Heart left ventricle (tissue), 16 donors: ENCODE measurements at regions not wholly inside any gene's neighbourhood (a gene's known extent, or its start where the extent isn't known, plus 50 kb on each side); places are given as distances from the start of the nearest gene placed in this dataset.

Experiments
- ATAC-seq, 4 donors: fragments of 200-7000 bp; cut with Tn5 transposase; one replicate each; pipeline ENCODE4 v1.9.1; 2020 to 2022; ENCODE audit warnings: moderate library complexity in 4 of 4, mild to moderate bottlenecking in 3 of 4, moderate number of reproducible peaks in 1 of 4
- DNase-seq, 5 donors: peaks; one replicate each; pipeline ENCODE4 v3.0.0-alpha.2; 2020
- H3K27ac ChIP-seq, 12 donors: fragments of 200-600 bp; sonication (generic) in 4 of 12; one replicate each; pipeline versions ENCODE4 v1.5.0 to v1.8.0; 2016 to 2022; ENCODE audit warnings: mild to moderate bottlenecking in 2 of 12
- H3K27me3 ChIP-seq, 9 donors: fragments of 200-600 bp; sonication (generic) in 2 of 9; one replicate each; pipeline versions ENCODE4 v1.5.1 to v1.8.0; 2016 to 2022; ENCODE audit warnings: mild to moderate bottlenecking in 3 of 9
- H3K36me3 ChIP-seq, 9 donors: fragments of 200-600 bp; sonication (generic) in 2 of 9; one replicate each; pipeline versions ENCODE4 v1.5.0 to v1.8.0; 2018 to 2022; ENCODE audit warnings: mild to moderate bottlenecking in 2 of 9
- H3K4me1 ChIP-seq, 12 donors: fragments of 200-600 bp; sonication (generic) in 4 of 12; one replicate each; pipeline versions ENCODE4 v1.5.0 to v1.8.0; 2016 to 2022; ENCODE audit warnings: mild to moderate bottlenecking in 3 of 12
- H3K4me3 ChIP-seq, 12 donors: fragments of 200-600 bp; sonication (generic) in 4 of 12; one replicate each; pipeline versions ENCODE4 v1.5.0 to v1.8.0; 2017 to 2022; ENCODE audit warnings: mild to moderate bottlenecking in 9 of 12, moderate library complexity in 4 of 12
- H3K9me3 ChIP-seq, 12 donors: fragments of 200-600 bp; sonication (generic) in 4 of 12; one replicate each; pipeline versions ENCODE4 v1.5.0 to v1.8.0; 2016 to 2022; ENCODE audit warnings: mild to moderate bottlenecking in 1 of 12
- POLR2A ChIP-seq, 2 donors: fragments of 450-650 bp; IDR thresholded peaks; one replicate each; pipeline ENCODE4 v1.6.1; 2017; ENCODE audit warnings: antibody characterized with exemption in 2 of 2, mild to moderate bottlenecking in 2 of 2, moderate library complexity in 2 of 2
- WGBS, 4 donors: extraction: QIAGEN DNeasy Blood & Tissue Kit in 2 of 4; methylation state at CpG; one replicate each; pipeline versions ENCODE4 v1.1.5 to v1.1.7; 2013 to 2018; 5-methylcytosine and 5-hydroxymethylcytosine counted together
- intact Hi-C, 10 donors: fragments of 100-400 bp; cut with DNase I; formaldehyde crosslinking; loops; one replicate each; pipeline versions ENCODE4 v1.11.1 to v1.14.2; 2022
- TF ChIP-seq, protein P1 (sequence below), 12 donors: fragments of 200-600 bp; sonication (generic) in 4 of 12; IDR thresholded peaks; one replicate each; pipeline versions ENCODE4 v1.5.0 to v1.8.0; 2018 to 2022; ENCODE audit warnings: antibody characterized with exemption in 12 of 12, mild to moderate bottlenecking in 5 of 12
- donor health status: ischemic (EF 13 %, LVEDD 7.1; RV severe dilation, severe dysfunction).
- donor health status: healthy with polysubstance abuse.
- donor health status: DM: no; HTN: yes; CAD: no.
- donor health status: DM: no; HTN: no; CAD: no.
- donor health status: ischemic (EF 25% LVEDD 6.9; RV normal size, moderate dysfunction).
- donor health status: ischemic (EF 25% LVEDD 5.7; RV mildly dilated, moderate dysfunction).
- donor health status: healthy.
- donor health status: DM: yes; HTN: yes; CAD: no.
- donor health status: ischemic (EF 35%, LVEDD 5.7; RV mildly dilated, moderate dysfunction).
- donor health status: nonischemic (EF 11% LVEDD 7.7; RV severe dilation, severe dysfunction).
- donor health status: DM: yes; HTN: yes; CAD: no.
- donor health status: PGD.
- donor health status: ischemic (EF 29% LVEDD 5.4; RV normal size, mild dysfunction).
- donor health status: nonischemic (EF 23%, LVEDD 6.1; RV moderate dilation, normal function).

- Histone ChIP-seq H3K4me1 (no peaks in the 10 kb centered on the region), H3K4me3 (no peak overlapping the region), H3K36me3 (no peaks in the 10 kb centered on the region), H3K27me3 (no peaks in the 10 kb centered on the region), H3K27ac (no peak overlapping the region), H3K9me3 (peaks cover 0 to 9% (median 0%) of the 10 kb centered on the region in 12 donors)
- intact Hi-C loops = no loop called here
- WGBS, 4 donors = 67 to 80% (median 77%) methylated on average over 1 of the region's 1 CpG
- no peak for DNase-seq
- TF ChIP-seq, protein P1, sequence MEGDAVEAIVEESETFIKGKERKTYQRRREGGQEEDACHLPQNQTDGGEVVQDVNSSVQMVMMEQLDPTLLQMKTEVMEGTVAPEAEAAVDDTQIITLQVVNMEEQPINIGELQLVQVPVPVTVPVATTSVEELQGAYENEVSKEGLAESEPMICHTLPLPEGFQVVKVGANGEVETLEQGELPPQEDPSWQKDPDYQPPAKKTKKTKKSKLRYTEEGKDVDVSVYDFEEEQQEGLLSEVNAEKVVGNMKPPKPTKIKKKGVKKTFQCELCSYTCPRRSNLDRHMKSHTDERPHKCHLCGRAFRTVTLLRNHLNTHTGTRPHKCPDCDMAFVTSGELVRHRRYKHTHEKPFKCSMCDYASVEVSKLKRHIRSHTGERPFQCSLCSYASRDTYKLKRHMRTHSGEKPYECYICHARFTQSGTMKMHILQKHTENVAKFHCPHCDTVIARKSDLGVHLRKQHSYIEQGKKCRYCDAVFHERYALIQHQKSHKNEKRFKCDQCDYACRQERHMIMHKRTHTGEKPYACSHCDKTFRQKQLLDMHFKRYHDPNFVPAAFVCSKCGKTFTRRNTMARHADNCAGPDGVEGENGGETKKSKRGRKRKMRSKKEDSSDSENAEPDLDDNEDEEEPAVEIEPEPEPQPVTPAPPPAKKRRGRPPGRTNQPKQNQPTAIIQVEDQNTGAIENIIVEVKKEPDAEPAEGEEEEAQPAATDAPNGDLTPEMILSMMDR (IDR thresholded peaks at IDR 0.05) = no peak
- no peak for TF ChIP-seq POLR2A (IDR thresholded peaks at IDR 0.05)
- ATAC-seq = no peak
These were observed 854.4 kb downstream of the SQOR start for GRCh38 chr15:46489276-46489675.

DNA sequence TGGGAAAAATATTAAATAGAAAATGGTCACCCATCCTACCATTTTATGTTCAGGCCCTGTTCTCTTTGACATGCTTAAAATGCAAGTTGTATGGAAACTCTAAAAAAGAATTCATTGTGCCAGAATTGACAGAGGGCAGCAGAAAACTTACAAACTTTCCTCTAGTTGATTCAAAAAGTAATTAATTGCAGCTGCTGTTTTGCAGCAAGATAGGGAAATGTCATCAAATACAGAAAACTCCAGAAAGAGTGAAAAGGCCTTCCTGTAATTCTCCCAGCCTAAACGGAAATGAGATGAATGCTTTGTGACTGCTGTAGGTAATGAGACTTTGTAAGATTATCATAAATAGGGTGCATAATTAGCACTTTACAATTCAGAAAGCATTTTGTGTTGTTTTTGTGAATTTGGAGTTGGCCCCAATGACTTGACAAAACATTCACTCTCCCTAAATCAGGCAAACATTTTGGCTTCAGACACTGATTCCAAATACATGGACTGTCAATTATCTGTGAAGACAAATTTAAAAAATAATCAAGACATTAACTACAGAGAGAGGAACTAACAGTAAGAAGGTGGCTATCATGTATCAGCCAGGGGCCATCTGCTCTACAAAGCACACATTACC, 861.8 kb downstream of the SQOR start:
- H3K36me3 ChIP-seq = no peaks in the 10 kb centered on the region

DNA sequence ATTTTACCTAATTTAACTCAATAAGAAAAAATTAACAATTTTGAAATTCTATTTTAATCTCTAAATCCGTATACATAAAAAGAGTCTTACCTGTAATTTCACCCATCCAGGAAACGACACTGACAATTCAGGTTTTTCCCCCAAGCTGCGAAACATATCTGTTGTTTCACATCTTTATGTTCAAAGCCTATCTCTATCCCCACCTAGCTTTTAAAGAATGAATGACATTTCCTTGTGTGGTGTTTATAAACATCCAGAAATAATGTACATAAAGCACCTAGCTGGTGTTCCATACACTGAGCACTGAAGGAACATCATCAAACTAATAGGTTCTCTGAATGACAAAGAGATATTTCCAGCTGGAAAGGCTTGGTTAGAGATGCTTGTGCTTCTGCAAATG, 867.8 kb downstream of the SQOR start:
- Histone ChIP-seq H3K36me3 (no peaks in the 10 kb centered on the region), H3K4me3 (no peak overlapping the region), H3K9me3 (no peaks in the 10 kb centered on the region), H3K27me3 (no peaks in the 10 kb centered on the region), H3K4me1 (no peaks in the 10 kb centered on the region), H3K27ac (no peak overlapping the region)
- no peak for ATAC-seq
- DNase-seq = no peak
- 61 to 67% (median 67%) methylated on average over 3 of the region's 3 CpGs for WGBS, 4 donors
- intact Hi-C loops = loop anchor here in 3 of 10 donors (5.0 to 10.0 kb wide), 2 partner anchors 188 to 190 kb away; no protein-coding TSS in a partner anchor
- no peak for TF ChIP-seq POLR2A (IDR thresholded peaks at IDR 0.05)
- TF ChIP-seq, protein P1 (IDR thresholded peaks at IDR 0.05) = peak in 7 of 12 donors; percentile 13 to 40 (median 25)

More for the DNA sequence above, 861.8 kb downstream of the SQOR start:
- no peaks in the 10 kb centered on the region for H3K27me3 ChIP-seq
- H3K4me3 ChIP-seq = no peak overlapping the region
- intact Hi-C loops = no loop called here
- TF ChIP-seq, protein P1 (IDR thresholded peaks at IDR 0.05) = no peak
- no peak for TF ChIP-seq POLR2A (IDR thresholded peaks at IDR 0.05)
- DNase-seq (no peak), ATAC-seq (no peak)
- WGBS, 4 donors = 21 to 43% (median 31%) methylated on average over 1 of the region's 1 CpG
- H3K4me1 ChIP-seq = peaks cover 0 to 8% (median 0%) of the 10 kb centered on the region in 12 donors
- peak overlapping the region in 4 of 12 donors; percentile 12 to 49 (median 31) for H3K27ac ChIP-seq
- peaks cover 0 to 19% (median 0%) of the 10 kb centered on the region in 12 donors for H3K9me3 ChIP-seq

DNA sequence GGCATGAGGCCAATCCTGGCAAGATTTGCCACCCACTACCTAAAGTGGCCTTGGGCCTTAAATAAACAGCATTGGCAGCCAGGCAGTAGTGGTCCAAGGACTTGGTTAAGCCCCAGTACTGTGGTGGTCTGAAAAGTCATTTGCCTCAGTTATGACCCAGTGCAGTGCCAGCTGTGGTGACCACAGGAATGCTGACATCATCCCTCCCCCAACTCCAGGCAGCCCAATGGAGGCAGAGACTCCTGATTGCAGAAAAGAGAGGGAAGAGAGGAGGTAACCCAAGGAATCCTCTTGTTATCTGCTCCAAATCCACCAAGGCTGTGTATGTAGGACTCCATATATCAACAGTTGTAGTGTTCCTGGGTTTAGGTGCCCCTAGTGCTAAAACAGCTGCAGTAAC, 883.6 kb downstream of the SQOR start:
- intact Hi-C loops = no loop called here
- TF ChIP-seq, protein P1 (IDR thresholded peaks at IDR 0.05) = no peak
- no peak for ATAC-seq
- H3K27me3 ChIP-seq = no peaks in the 10 kb centered on the region
- H3K27ac ChIP-seq = no peak overlapping the region
- no peaks in the 10 kb centered on the region for H3K36me3 ChIP-seq
- H3K4me1 ChIP-seq = no peaks in the 10 kb centered on the region
- H3K4me3 ChIP-seq = no peak overlapping the region
- no peak for DNase-seq
- H3K9me3 ChIP-seq = peaks cover 0 to 20% (median 3%) of the 10 kb centered on the region in 12 donors
